SK-N-SH (cell line): ENCODE measurements at regions not wholly inside any gene's neighbourhood (a gene's known extent, or its start where the extent isn't known, plus 50 kb on each side); places are given as distances from the start of the nearest gene placed in this dataset.
"Not testable (repeated sequence)": the region's sequence is repeated elsewhere in the genome, so short reads cannot be mapped to it uniquely, and the experiment has no call there.

ENCODE experiments used
- REST ChIP-seq: IDR thresholded peaks from 2 replicates; pipeline ENCODE4 v1.6.1; 2012; ENCODE audit warnings: mild to moderate bottlenecking, low read depth, low read length, moderate library complexity
- SIN3A ChIP-seq: IDR thresholded peaks from 2 replicates; pipeline ENCODE4 v1.6.1; 2012; ENCODE audit warnings: low read depth, mild to moderate bottlenecking, low read length, moderate library complexity, borderline replicate concordance

- TF ChIP-seq SIN3A, REST: not testable (repeated sequence)
Measured at GRCh38 chrX:128383846-128384245, 331.6 kb upstream of the ACTRT1 start.
